Ishikawa (cell line): ENCODE measurements at regions not wholly inside any gene's neighbourhood (a gene's known extent, or its start where the extent isn't known, plus 50 kb on each side); places are given as distances from the start of the nearest gene placed in this dataset.

Experiments
- CEBPB ChIP-seq: IDR thresholded peaks from 2 replicates; pipeline ENCODE4 v1.6.1; 2012
- CREB1 ChIP-seq: IDR thresholded peaks from 2 replicates; pipeline ENCODE4 v1.6.1; 2012; ENCODE audit warnings: low read depth
- EGR1 ChIP-seq: IDR thresholded peaks from 2 replicates; pipeline ENCODE4 v1.6.1; 2012
- EP300 ChIP-seq: IDR thresholded peaks from 2 replicates; pipeline ENCODE4 v1.6.1; 2012; ENCODE audit warnings: borderline replicate concordance
- FOXM1 ChIP-seq: IDR thresholded peaks from 2 replicates; pipeline ENCODE4 v1.6.1; 2012; ENCODE audit warnings: low read depth, borderline replicate concordance
- MAX ChIP-seq: IDR thresholded peaks from 2 replicates; pipeline ENCODE4 v1.6.1; 2012
- NFIC ChIP-seq: IDR thresholded peaks from 2 replicates; pipeline ENCODE4 v1.6.1; 2012
- REST ChIP-seq: IDR thresholded peaks from 2 replicates; pipeline ENCODE4 v1.6.1; 2012; ENCODE audit warnings: low read depth, mild to moderate bottlenecking
- TAF1 ChIP-seq: IDR thresholded peaks from 2 replicates; pipeline ENCODE4 v1.6.1; 2012; ENCODE audit warnings: low read depth, mild to moderate bottlenecking
- TCF12 ChIP-seq: IDR thresholded peaks from 2 replicates; pipeline ENCODE4 v1.6.1; 2012; ENCODE audit warnings: low read depth
- TEAD4 ChIP-seq: IDR thresholded peaks from 2 replicates; pipeline ENCODE4 v1.6.1; 2012
- USF1 ChIP-seq: IDR thresholded peaks from 2 replicates; pipeline ENCODE4 v1.6.1; 2012
- YY1 ChIP-seq: IDR thresholded peaks from 2 replicates; pipeline ENCODE4 v1.6.1; 2012; ENCODE audit warnings: low read depth
- ZBTB7A ChIP-seq: IDR thresholded peaks from 2 replicates; pipeline ENCODE4 v1.6.1; 2012; ENCODE audit warnings: low read depth

DNA sequence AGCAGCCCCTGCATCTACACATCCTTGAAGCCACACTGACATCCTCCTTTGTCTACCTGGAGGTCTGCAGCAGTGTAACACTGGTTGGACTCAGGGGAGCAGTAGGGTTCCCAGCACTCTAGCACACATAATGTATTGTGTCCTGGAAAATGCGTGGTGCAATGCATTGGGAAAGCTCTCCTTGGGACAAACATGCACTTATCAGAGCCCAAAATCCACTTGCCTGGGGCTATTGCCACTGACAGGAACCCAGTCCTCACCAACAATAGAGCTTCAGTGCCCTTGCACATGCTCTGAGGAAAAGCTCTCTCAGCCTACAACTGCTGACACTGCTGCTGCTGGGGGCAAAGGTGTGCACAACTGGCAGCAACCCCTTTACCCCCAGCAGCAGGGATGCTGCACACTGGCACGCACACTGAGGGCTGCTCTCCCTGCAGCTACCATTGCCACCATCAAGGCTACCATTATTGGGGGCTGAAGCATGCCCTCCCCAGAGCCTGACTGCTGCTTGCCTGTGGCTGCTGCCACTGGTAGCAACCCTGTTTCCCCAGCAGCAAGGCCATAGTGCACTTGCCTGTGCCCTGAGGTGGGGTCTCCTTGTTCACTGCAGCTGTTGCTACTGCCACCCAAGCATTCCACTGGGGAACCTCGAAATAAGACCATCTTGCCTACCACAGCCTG lies 221.9 kb downstream of the SLC38A4 start:
- TF ChIP-seq ZBTB7A (no peak), CREB1 (no peak), NFIC (no peak), TCF12 (no peak), MAX (no peak), REST (no peak), USF1 (no peak), TEAD4 (no peak)

DNA sequence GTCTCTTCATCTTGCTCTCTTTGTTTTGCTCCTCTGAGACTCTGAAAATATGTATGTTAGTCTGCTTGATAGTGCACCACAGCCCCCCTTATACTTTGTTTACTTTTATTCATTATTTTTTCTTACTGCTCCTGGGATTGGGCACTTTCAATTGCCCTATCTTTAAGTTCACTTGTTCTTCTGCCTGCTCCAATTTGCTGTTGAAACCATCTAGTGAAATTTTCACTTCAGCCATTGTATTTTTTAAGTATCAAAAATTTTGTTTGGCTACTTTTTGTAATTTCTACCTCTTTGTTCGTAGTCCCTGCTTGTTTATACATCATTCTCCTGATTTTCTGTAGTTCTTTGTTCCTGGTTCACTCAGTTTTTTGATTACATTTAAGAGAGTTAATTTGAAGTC lies 223.3 kb downstream of the SLC38A4 start:
- TF ChIP-seq USF1 (no peak), REST (no peak), TAF1 (no peak)

- TF ChIP-seq EP300 (no peak), USF1 (no peak), TCF12 (no peak), MAX (no peak), REST (no peak), CEBPB (no peak), TAF1 (no peak), ZBTB7A (no peak), NFIC (no peak), FOXM1 (no peak), EGR1 (no peak)
These were observed 218.6 kb upstream of the SLC38A2 start for GRCh38 chr12:46590991-46591703.

GRCh38 chr12:46585854-46586621 lies 213.5 kb upstream of the SLC38A2 start:
- TF ChIP-seq MAX = no peak
- no peak for TF ChIP-seq USF1
- no peak for TF ChIP-seq TAF1
- TF ChIP-seq TEAD4 = no peak
- peak; percentile 48; the same call in 1 of the 2 replicates for TF ChIP-seq YY1
